ENCODE measurements at regions not wholly inside any gene's neighbourhood (a gene's known extent, or its start where the extent isn't known, plus 50 kb on each side); places are given as distances from the start of the nearest gene placed in this dataset.

GRCh38 chr1:4553761-4554160 is 100.6 kb upstream of the AJAP1 start:
- no peaks in the 10 kb centered on the region for H3K4me1 ChIP-seq (ENCODE audit: insufficient read depth, low read length)
- H4K20me1 ChIP-seq (ENCODE audit: insufficient read depth, low read length) = no peaks in the 10 kb centered on the region
- H2AFZ ChIP-seq (ENCODE audit: low read length) = no peak overlapping the region
- no peaks in the 10 kb centered on the region for H3K79me2 ChIP-seq (ENCODE audit: insufficient read depth, low read length)
- TF ChIP-seq, protein P1, sequence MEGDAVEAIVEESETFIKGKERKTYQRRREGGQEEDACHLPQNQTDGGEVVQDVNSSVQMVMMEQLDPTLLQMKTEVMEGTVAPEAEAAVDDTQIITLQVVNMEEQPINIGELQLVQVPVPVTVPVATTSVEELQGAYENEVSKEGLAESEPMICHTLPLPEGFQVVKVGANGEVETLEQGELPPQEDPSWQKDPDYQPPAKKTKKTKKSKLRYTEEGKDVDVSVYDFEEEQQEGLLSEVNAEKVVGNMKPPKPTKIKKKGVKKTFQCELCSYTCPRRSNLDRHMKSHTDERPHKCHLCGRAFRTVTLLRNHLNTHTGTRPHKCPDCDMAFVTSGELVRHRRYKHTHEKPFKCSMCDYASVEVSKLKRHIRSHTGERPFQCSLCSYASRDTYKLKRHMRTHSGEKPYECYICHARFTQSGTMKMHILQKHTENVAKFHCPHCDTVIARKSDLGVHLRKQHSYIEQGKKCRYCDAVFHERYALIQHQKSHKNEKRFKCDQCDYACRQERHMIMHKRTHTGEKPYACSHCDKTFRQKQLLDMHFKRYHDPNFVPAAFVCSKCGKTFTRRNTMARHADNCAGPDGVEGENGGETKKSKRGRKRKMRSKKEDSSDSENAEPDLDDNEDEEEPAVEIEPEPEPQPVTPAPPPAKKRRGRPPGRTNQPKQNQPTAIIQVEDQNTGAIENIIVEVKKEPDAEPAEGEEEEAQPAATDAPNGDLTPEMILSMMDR (IDR thresholded peaks at IDR 0.05; ENCODE audit: extremely low read depth, low read depth, low read length) = no peak
- no peaks in the 10 kb centered on the region for H3K27me3 ChIP-seq (ENCODE audit: insufficient read depth, low read length)
- DNase-seq (ENCODE audit: insufficient read length, low spot score, missing footprints) = no peak
- H3K4me2 ChIP-seq (ENCODE audit: insufficient read depth, low read length) = no peak overlapping the region
- H3K36me3 ChIP-seq (ENCODE audit: insufficient read depth, low read length) = no peaks in the 10 kb centered on the region
- H3K27ac ChIP-seq (ENCODE audit: low read depth, low read length) = no peak overlapping the region
- peaks cover 4% of the 10 kb centered on the region for H3K9me3 ChIP-seq (ENCODE audit: low read depth, low read length)
- no peak overlapping the region for H3K4me3 ChIP-seq (ENCODE audit: insufficient read depth, low read length)

DNA sequence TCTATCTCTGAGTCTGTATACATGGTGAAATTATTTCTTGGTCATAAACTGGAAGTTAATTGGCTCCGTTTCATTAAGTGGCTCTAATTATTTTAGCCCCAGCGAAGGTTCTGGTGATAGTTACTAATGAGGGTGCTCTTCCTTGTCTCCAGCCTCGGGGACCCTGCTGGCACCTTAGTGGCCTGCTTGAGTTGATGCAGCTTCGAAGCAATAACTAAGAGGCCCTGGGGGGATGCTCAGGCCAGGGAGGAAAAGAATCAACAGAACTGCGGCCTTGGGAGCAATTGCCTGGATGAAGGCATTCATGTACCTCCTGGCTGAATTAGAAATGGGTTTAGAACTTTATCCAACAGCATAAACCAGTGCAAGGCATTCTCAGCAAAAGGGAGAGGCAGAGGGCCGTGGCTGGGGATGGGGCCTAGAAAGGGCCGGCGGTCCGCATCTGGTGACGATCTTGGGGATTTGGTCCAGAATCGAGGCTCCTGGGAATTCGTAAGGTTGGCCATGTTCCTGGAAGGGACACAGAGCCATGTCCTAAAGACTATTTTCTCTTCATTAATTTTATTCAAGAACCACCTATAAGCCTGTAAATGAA is 100.0 kb upstream of the AJAP1 start:
- Histone ChIP-seq H3K27ac (ENCODE audit: low read depth, low read length) (no peak overlapping the region), H3K36me3 (ENCODE audit: insufficient read depth, low read length) (no peaks in the 10 kb centered on the region), H3K27me3 (ENCODE audit: insufficient read depth, low read length) (no peaks in the 10 kb centered on the region), H3K4me3 (ENCODE audit: insufficient read depth, low read length) (no peak overlapping the region), H2AFZ (ENCODE audit: low read length) (no peak overlapping the region), H3K9me3 (ENCODE audit: low read depth, low read length) (peaks cover 4% of the 10 kb centered on the region), H3K79me2 (ENCODE audit: insufficient read depth, low read length) (no peaks in the 10 kb centered on the region), H3K4me1 (ENCODE audit: insufficient read depth, low read length) (no peaks in the 10 kb centered on the region), H4K20me1 (ENCODE audit: insufficient read depth, low read length) (no peaks in the 10 kb centered on the region), H3K4me2 (ENCODE audit: insufficient read depth, low read length) (no peak overlapping the region)
- no peak for DNase-seq (ENCODE audit: insufficient read length, low spot score, missing footprints)
- TF ChIP-seq, protein P1 (IDR thresholded peaks at IDR 0.05; ENCODE audit: extremely low read depth, low read depth, low read length) = no peak

DNA sequence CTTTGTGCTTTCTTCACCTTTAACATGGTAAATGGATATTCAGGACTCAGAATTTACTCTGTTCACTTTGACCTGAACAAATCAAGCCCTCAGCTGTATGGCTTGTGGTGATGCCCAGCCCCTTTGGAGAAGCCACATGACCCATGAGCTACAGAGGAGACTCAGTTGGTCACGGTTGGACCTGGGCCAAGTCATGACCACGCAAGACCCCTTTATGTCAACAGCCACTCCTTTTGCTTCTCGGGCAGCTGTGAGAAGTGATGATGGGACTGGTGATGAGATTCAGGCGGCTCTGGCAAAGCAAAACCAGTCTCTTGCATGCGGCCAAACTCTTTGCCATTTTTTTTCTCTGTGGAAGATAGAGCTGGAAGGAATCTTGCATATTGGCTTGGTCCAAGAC is 96.5 kb upstream of the AJAP1 start:
- Histone ChIP-seq H3K27ac (ENCODE audit: low read depth, low read length) (no peak overlapping the region), H3K79me2 (ENCODE audit: insufficient read depth, low read length) (no peaks in the 10 kb centered on the region), H3K36me3 (ENCODE audit: insufficient read depth, low read length) (no peaks in the 10 kb centered on the region), H3K4me3 (ENCODE audit: insufficient read depth, low read length) (no peak overlapping the region), H3K9me3 (ENCODE audit: low read depth, low read length) (peaks cover 4% of the 10 kb centered on the region), H3K27me3 (ENCODE audit: insufficient read depth, low read length) (no peaks in the 10 kb centered on the region), H4K20me1 (ENCODE audit: insufficient read depth, low read length) (no peaks in the 10 kb centered on the region), H3K4me2 (ENCODE audit: insufficient read depth, low read length) (no peak overlapping the region), H2AFZ (ENCODE audit: low read length) (no peak overlapping the region), H3K4me1 (ENCODE audit: insufficient read depth, low read length) (no peaks in the 10 kb centered on the region)
- no peak for DNase-seq (ENCODE audit: insufficient read length, low spot score, missing footprints)
- TF ChIP-seq, protein P1 (IDR thresholded peaks at IDR 0.05; ENCODE audit: extremely low read depth, low read depth, low read length) = no peak

- Histone ChIP-seq H2AFZ (ENCODE audit: low read length) (no peak overlapping the region), H3K4me1 (ENCODE audit: insufficient read depth, low read length) (no peaks in the 10 kb centered on the region), H3K4me2 (ENCODE audit: insufficient read depth, low read length) (no peak overlapping the region), H3K27me3 (ENCODE audit: insufficient read depth, low read length) (no peaks in the 10 kb centered on the region), H3K79me2 (ENCODE audit: insufficient read depth, low read length) (no peaks in the 10 kb centered on the region), H3K9me3 (ENCODE audit: low read depth, low read length) (no peaks in the 10 kb centered on the region), H3K4me3 (ENCODE audit: insufficient read depth, low read length) (no peak overlapping the region), H3K27ac (ENCODE audit: low read depth, low read length) (no peak overlapping the region), H4K20me1 (ENCODE audit: insufficient read depth, low read length) (no peaks in the 10 kb centered on the region), H3K36me3 (ENCODE audit: insufficient read depth, low read length) (no peaks in the 10 kb centered on the region)
- TF ChIP-seq, protein P1 (IDR thresholded peaks at IDR 0.05; ENCODE audit: extremely low read depth, low read depth, low read length) = no peak
- DNase-seq (ENCODE audit: insufficient read length, low spot score, missing footprints) = no peak
Measured at GRCh38 chr1:4561205-4561604, 93.2 kb upstream of the AJAP1 start.

Measured in osteoblast (primary cell).